Fibroblast of the aortic adventitia (primary cell): ENCODE measurements at regions not wholly inside any gene's neighbourhood (a gene's known extent, or its start where the extent isn't known, plus 50 kb on each side); places are given as distances from the start of the nearest gene placed in this dataset.

Experiments used
- DNase-seq: peaks from one replicate; pipeline ENCODE4 v3.0.0-alpha.2; 2010; ENCODE audit warnings: low read depth
- H3K4me3 ChIP-seq: 2 replicates; pipeline ENCODE4 v1.5.1; 2011; ENCODE audit warnings: low read depth, mild to moderate bottlenecking, control low read depth, low read length, moderate library complexity
- CTCF ChIP-seq: IDR thresholded peaks from 2 replicates; pipeline ENCODE4 v1.5.1; 2011; ENCODE audit warnings: mild to moderate bottlenecking, low read length, control low read depth, inconsistent platforms; ENCODE audit not compliant: insufficient read depth

GRCh38 chr5:134463991-134464760 is 52.5 kb upstream of the CDKN2AIPNL start:
- no peak overlapping the region for H3K4me3 ChIP-seq
- TF ChIP-seq CTCF = no peak
- no peak for DNase-seq

DNA sequence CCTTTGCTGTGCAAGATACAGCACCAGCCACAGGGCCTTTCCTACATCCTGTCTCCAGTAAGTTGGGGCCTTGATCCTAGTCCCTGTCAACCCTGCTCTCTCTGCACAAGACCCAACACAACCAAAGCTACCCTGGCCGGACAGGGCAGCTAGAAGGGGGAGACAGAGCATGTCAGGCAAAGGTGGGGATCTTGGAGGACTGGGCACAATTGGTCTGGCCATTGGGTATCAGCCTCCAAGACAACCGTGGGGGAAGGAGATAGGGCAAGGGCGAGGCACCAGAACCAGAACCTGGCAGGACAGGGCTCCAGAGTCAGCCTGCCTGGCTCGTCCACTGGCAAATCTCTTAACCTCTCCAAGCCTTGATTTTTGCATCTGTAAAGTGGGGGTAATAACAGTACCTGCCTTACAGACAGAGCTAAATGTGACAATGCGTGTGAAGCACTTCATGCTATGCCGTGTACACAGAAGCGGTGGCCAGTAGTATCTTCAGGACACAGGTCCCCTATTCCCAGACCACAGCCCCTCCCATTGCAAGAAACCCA is 51.6 kb upstream of the CDKN2AIPNL start:
- DNase-seq = no peak
- no peak overlapping the region for H3K4me3 ChIP-seq
- no peak for TF ChIP-seq CTCF

DNA sequence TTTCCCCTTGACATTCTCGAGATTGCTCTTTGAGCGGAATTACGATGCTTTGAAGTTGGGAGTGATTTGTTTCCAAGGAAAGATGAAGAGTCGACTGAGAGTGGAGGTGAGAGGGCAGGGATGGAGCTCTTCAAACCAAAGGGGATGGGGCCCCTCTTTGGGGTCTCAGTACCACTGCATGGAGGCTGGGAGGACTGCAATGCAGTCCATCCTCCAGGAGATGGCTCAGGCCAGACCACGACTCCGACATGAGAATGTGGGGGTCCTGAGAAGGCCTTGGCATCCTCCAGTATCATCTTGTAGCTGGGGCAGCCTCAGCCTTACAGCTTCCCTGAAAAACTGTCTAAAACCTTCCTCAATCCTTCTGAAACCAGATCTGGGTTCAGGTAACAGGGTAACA is 51.1 kb upstream of the CDKN2AIPNL start:
- no peak for DNase-seq
- no peak for TF ChIP-seq CTCF
- no peak overlapping the region for H3K4me3 ChIP-seq

DNA sequence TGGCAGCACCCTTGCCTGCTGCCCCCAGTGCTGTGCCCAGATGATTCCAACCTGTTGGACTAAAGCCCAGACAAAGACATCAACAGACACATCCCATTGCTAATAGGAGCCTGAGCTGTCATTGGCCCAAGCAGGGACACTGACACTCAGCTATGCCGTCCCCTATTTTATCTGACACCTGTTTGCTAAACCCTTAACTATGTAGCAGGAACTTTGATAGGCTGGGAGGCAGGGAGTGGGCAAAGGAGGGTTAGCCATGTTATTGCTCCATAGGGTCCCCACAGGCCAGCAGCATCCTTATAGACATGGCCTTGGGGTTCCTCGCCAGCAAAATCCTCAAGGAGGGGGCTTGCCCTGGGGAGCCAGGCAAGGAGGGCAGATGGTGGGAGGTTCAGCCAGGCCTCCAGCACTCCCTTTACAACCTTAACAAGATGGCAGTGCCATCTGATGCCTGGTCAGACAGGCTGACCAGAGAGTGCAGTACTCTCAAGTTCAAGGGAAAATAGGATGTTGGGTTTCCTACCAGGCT is 50.4 kb upstream of the CDKN2AIPNL start:
- DNase-seq = no peak
- H3K4me3 ChIP-seq = no peak overlapping the region
- no peak for TF ChIP-seq CTCF
